ENCODE measurements at regions not wholly inside any gene's neighbourhood (a gene's known extent, or its start where the extent isn't known, plus 50 kb on each side); places are given as distances from the start of the nearest gene placed in this dataset.

DNA sequence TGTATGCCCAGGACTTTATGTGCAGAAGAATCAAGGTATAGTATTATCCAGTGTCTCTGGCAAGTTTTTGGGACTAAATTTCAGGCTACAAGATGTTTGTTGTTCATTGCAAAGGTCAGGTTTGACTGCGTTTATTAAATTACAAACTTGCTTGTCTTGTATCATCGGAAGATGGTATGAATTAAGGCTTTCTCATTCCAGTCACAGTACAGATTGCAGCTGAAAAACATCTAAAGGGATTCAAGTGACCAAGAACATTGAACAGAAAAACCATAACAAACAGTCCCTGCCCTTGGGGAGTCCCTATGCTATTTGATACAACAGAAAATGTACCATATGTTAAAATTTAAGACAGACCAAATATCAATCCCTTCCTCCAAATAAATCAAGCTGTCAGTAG, 244.7 kb upstream of the TNC start:
- H3K4me2 ChIP-seq (ENCODE audit: low read depth, low read length): no peak overlapping the region
- BruUV-seq (replicated peaks): no TSS peak
- DNase-seq (ENCODE audit: low spot score) (no peak), ATAC-seq (no peak), FAIRE-seq (no peak)
- WGBS (ENCODE audit: low lambda C conversion rate): 37% methylated on average over 2 of the region's 2 CpGs
- no peaks in the 10 kb centered on the region for H3K4me1 ChIP-seq (ENCODE audit: insufficient read depth, low read length)
- CTCF ChIA-PET (ENCODE audit: low intra/inter-chr PET ratio, low total read pairs): no interaction called here
- H3K36me3 ChIP-seq (replicated peaks in 1 of 2; ENCODE audit: control insufficient read depth in 1 of 2, insufficient read depth in 2 of 2, low read length in 2 of 2): no peaks in the 10 kb centered on the region
- intact Hi-C loops (cut with micrococcal nuclease; ENCODE audit: unreplicated experiment): no loop called here
- in situ Hi-C loops (cut with HindIII; ENCODE audit: extremely low pct_ligation_motif_present, low pct_unique_long_range_greater_than_20kb): no loop called here
- H3K4me3 ChIP-seq (replicated peaks in 1 of 3; ENCODE audit: insufficient read depth in 1 of 3, low read depth in 2 of 3, low read length in 3 of 3): no peak overlapping the region
- H3K79me2 ChIP-seq (ENCODE audit: insufficient read depth, low read length): no peaks in the 10 kb centered on the region
- no peaks in the 10 kb centered on the region for H3K27me3 ChIP-seq (ENCODE audit: control insufficient read depth in 1 of 2, insufficient read depth in 2 of 2, low read length in 2 of 2)
- TF ChIP-seq ZNF562 (CRISPR knock-in tag; IDR thresholded peaks at IDR 0.05; ENCODE audit: borderline replicate concordance) (no peak), CCAR2 (optimal IDR thresholded peaks at IDR 0.05; ENCODE audit: low read depth, low read length) (no peak), ZNF546 (CRISPR knock-in tag; conservative IDR thresholded peaks at IDR 0.05) (no peak), TEAD3 (CRISPR knock-in tag; optimal IDR thresholded peaks at IDR 0.05; ENCODE audit: borderline replicate concordance) (no peak), MBD4 (IDR thresholded peaks at IDR 0.05; ENCODE audit: borderline replicate concordance, low read length) (no peak), ISL2 (CRISPR knock-in tag; IDR thresholded peaks at IDR 0.05) (no peak), ZNF350 (CRISPR knock-in tag; IDR thresholded peaks at IDR 0.05; ENCODE audit: borderline replicate concordance, low read depth) (no peak), FLYWCH1 (CRISPR knock-in tag; IDR thresholded peaks at IDR 0.05) (no peak), BHLHE40 (IDR thresholded peaks at IDR 0.05; ENCODE audit: low read length) (no peak), IRF2 (CRISPR knock-in tag; IDR thresholded peaks at IDR 0.05) (no peak)
- H4K20me1 ChIP-seq (ENCODE audit: insufficient read depth, low read length): no peaks in the 10 kb centered on the region
- POLR2A ChIA-PET: no interaction called here
- H2AFZ ChIP-seq (ENCODE audit: low read length): no peak overlapping the region
- no peak overlapping the region for H3K9ac ChIP-seq (ENCODE audit: insufficient read depth, low read depth, low read length)
- H3K27ac ChIP-seq (ENCODE audit: extremely low read length, insufficient read depth, low read length): no peak overlapping the region
- H3K9me3 ChIP-seq (ENCODE audit: low read length): no peaks in the 10 kb centered on the region

DNA sequence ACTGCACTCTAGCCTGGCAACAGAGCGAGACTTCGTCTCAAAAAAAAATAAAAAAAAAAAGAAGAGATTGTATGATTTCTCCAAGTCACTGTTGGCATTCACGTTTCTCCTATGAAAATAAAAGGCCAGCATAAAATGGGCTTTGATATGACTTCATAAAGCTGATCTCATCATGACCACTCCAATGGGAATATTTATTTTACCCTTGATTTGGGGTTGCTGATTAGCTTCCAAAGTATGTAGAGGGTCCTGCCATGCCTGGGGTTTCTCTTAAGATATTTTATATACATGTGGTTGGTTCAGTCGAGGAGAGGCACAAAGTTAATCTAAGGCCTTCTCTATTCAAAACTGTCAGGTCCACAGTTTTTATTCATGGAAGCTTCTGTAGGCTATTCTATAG, 247.0 kb upstream of the TNC start:
- WGBS (ENCODE audit: low lambda C conversion rate): 26% methylated on average over 4 of the region's 4 CpGs
- ATAC-seq (no peak), FAIRE-seq (no peak), DNase-seq (ENCODE audit: low spot score) (no peak)
- H4K20me1 ChIP-seq (ENCODE audit: insufficient read depth, low read length): no peaks in the 10 kb centered on the region
- H3K27ac ChIP-seq (ENCODE audit: extremely low read length, insufficient read depth, low read length): no peak overlapping the region
- H2AFZ ChIP-seq (ENCODE audit: low read length): no peak overlapping the region
- no peaks in the 10 kb centered on the region for H3K9me3 ChIP-seq (ENCODE audit: low read length)
- ChIA-PET CTCF (ENCODE audit: low intra/inter-chr PET ratio, low total read pairs) (no interaction called here), POLR2A (no interaction called here)
- BruUV-seq (replicated peaks): no TSS peak
- H3K9ac ChIP-seq (ENCODE audit: insufficient read depth, low read depth, low read length): no peak overlapping the region
- intact Hi-C loops (cut with micrococcal nuclease; ENCODE audit: unreplicated experiment) (no loop called here), in situ Hi-C loops (cut with HindIII; ENCODE audit: extremely low pct_ligation_motif_present, low pct_unique_long_range_greater_than_20kb) (no loop called here)
- H3K79me2 ChIP-seq (ENCODE audit: insufficient read depth, low read length): no peaks in the 10 kb centered on the region
- H3K4me2 ChIP-seq (ENCODE audit: low read depth, low read length): no peak overlapping the region
- no peaks in the 10 kb centered on the region for H3K4me1 ChIP-seq (ENCODE audit: insufficient read depth, low read length)
- no peaks in the 10 kb centered on the region for H3K27me3 ChIP-seq (ENCODE audit: control insufficient read depth in 1 of 2, insufficient read depth in 2 of 2, low read length in 2 of 2)
- H3K36me3 ChIP-seq (replicated peaks in 1 of 2; ENCODE audit: control insufficient read depth in 1 of 2, insufficient read depth in 2 of 2, low read length in 2 of 2): no peaks in the 10 kb centered on the region
- no peak overlapping the region for H3K4me3 ChIP-seq (replicated peaks in 1 of 3; ENCODE audit: insufficient read depth in 1 of 3, low read depth in 2 of 3, low read length in 3 of 3)
- TF ChIP-seq ZNF629 (CRISPR knock-in tag; conservative IDR thresholded peaks at IDR 0.05) (no peak), RELA (CRISPR knock-in tag; IDR thresholded peaks at IDR 0.05) (no peak), ADNP (CRISPR knock-in tag; IDR thresholded peaks at IDR 0.05) (no peak), ASH2L (IDR thresholded peaks at IDR 0.05; ENCODE audit: insufficient read length, low read depth, low read length) (no peak), ZFP36L2 (CRISPR knock-in tag; IDR thresholded peaks at IDR 0.05) (no peak), SNAI1 (CRISPR knock-in tag; IDR thresholded peaks at IDR 0.05; ENCODE audit: borderline replicate concordance) (no peak)
- TF ChIP-seq, protein P1, sequence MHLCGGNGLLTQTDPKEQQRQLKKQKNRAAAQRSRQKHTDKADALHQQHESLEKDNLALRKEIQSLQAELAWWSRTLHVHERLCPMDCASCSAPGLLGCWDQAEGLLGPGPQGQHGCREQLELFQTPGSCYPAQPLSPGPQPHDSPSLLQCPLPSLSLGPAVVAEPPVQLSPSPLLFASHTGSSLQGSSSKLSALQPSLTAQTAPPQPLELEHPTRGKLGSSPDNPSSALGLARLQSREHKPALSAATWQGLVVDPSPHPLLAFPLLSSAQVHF (CRISPR knock-in tag; IDR thresholded peaks at IDR 0.05): no peak
